Colonic mucosa (tissue), 4 donors: ENCODE measurements at regions not wholly inside any gene's neighbourhood (a gene's known extent, or its start where the extent isn't known, plus 50 kb on each side); places are given as distances from the start of the nearest gene placed in this dataset.

ENCODE experiments used
- DNase-seq: peaks from one replicate; pipeline ENCODE4 v3.0.0-alpha.2; 2020
- H3K27ac ChIP-seq: fragments of 200-600 bp; one replicate; pipeline ENCODE4 v1.8.0; 2021
- H3K27me3 ChIP-seq: fragments of 200-600 bp; one replicate; pipeline ENCODE4 v1.8.0; 2021
- H3K36me3 ChIP-seq: fragments of 200-600 bp; one replicate; pipeline ENCODE4 v1.8.0; 2021
- H3K4me1 ChIP-seq: fragments of 200-600 bp; one replicate; pipeline ENCODE4 v1.8.0; 2021; ENCODE audit warnings: mild to moderate bottlenecking
- H3K4me3 ChIP-seq: fragments of 200-600 bp; one replicate; pipeline ENCODE4 v1.8.0; 2021
- H3K9ac ChIP-seq, 2 donors: one replicate each; pipeline ENCODE4 v1.7.0; 2013; ENCODE audit warnings: control low read depth in 2 of 2, low read depth in 2 of 2, low read length in 2 of 2
- H3K9me3 ChIP-seq: fragments of 200-600 bp; one replicate; pipeline ENCODE4 v1.8.0; 2021
- intact Hi-C: fragments of 100-400 bp; cut with DNase I; formaldehyde crosslinking; loops from one replicate; pipeline ENCODE4 v1.14.1; 2022
- TF ChIP-seq, protein P1 (sequence below): fragments of 200-600 bp; IDR thresholded peaks from one replicate; pipeline ENCODE4 v1.8.0; 2022; ENCODE audit warnings: antibody characterized with exemption, mild to moderate bottlenecking
- donor health status: healthy.
- donor health status: DM: no; HTN: no; CAD: no.
- donor health status: DM: no; HTN: no; CAD: no.

GRCh38 chr5:92086059-92086811, 703.1 kb upstream of the ARRDC3 start:
- DNase-seq = no peak
- Histone ChIP-seq H3K9me3 (no peaks in the 10 kb centered on the region), H3K9ac (no peak overlapping the region), H3K27me3 (no peaks in the 10 kb centered on the region), H3K4me3 (no peak overlapping the region), H3K36me3 (no peaks in the 10 kb centered on the region), H3K4me1 (no peaks in the 10 kb centered on the region), H3K27ac (no peak overlapping the region)
- TF ChIP-seq, protein P1, sequence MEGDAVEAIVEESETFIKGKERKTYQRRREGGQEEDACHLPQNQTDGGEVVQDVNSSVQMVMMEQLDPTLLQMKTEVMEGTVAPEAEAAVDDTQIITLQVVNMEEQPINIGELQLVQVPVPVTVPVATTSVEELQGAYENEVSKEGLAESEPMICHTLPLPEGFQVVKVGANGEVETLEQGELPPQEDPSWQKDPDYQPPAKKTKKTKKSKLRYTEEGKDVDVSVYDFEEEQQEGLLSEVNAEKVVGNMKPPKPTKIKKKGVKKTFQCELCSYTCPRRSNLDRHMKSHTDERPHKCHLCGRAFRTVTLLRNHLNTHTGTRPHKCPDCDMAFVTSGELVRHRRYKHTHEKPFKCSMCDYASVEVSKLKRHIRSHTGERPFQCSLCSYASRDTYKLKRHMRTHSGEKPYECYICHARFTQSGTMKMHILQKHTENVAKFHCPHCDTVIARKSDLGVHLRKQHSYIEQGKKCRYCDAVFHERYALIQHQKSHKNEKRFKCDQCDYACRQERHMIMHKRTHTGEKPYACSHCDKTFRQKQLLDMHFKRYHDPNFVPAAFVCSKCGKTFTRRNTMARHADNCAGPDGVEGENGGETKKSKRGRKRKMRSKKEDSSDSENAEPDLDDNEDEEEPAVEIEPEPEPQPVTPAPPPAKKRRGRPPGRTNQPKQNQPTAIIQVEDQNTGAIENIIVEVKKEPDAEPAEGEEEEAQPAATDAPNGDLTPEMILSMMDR = no peak
- intact Hi-C loops = no loop called here

DNA sequence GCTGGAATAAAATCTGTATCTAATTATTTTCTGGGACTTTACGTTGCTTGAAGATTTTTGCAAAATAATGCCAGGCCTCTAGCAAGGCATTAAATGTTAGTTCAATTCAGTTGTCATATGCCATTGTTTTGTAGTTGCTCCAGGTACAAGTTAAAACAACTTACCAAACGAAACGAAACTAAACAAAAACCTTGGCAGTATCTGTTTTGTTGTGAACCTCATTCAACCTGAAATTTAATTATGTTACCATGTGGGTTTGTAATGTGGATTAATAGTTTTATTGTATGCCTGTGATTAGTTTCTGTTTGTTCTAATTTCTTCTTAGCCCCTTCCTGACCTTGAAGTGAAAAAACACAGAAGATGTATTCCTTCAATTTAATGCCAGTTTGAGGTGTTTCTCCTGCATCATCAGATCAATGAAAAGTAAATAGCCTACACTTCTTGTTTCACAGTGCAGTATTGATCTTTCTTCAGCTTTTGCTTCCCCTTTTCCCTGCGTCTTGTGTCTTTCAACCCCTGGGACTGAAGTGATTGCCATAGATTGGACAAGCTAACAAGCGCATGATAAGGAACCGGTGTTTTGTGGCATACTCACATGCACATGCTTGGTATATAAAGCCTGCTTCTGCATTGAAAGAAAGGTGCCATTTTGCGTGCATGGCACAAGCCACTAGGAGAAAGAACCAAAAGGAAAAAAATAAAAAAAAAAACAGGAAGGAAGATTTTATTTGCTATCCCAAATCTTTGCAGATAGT, 699.0 kb upstream of the ARRDC3 start:
- Histone ChIP-seq H3K9ac (no peak overlapping the region), H3K36me3 (no peaks in the 10 kb centered on the region), H3K27ac (no peak overlapping the region), H3K9me3 (no peaks in the 10 kb centered on the region), H3K27me3 (no peaks in the 10 kb centered on the region), H3K4me1 (no peaks in the 10 kb centered on the region), H3K4me3 (no peak overlapping the region)
- intact Hi-C loops = no loop called here
- TF ChIP-seq, protein P1 = no peak
- no peak for DNase-seq

- intact Hi-C loops = no loop called here
- no peak overlapping the region for H3K27ac ChIP-seq
These were observed 687.7 kb upstream of the ARRDC3 start for GRCh38 chr5:92070786-92071185.

GRCh38 chr5:92064993-92065392, 681.9 kb upstream of the ARRDC3 start:
- Histone ChIP-seq H3K4me1 (no peaks in the 10 kb centered on the region), H3K27ac (no peak overlapping the region), H3K9me3 (no peaks in the 10 kb centered on the region), H3K27me3 (no peaks in the 10 kb centered on the region), H3K9ac (no peak overlapping the region), H3K4me3 (no peak overlapping the region), H3K36me3 (no peaks in the 10 kb centered on the region)
- intact Hi-C loops = no loop called here
- no peak for DNase-seq
- TF ChIP-seq, protein P1 = no peak

More at GRCh38 chr5:92070786-92071185, 687.7 kb upstream of the ARRDC3 start:
- Histone ChIP-seq H3K9me3 (no peaks in the 10 kb centered on the region), H3K4me1 (no peaks in the 10 kb centered on the region), H3K36me3 (no peaks in the 10 kb centered on the region), H3K4me3 (no peak overlapping the region), H3K27me3 (no peaks in the 10 kb centered on the region), H3K9ac (no peak overlapping the region)
- TF ChIP-seq, protein P1 = no peak
- no peak for DNase-seq

GRCh38 chr5:92051741-92052140, 668.6 kb upstream of the ARRDC3 start:
- TF ChIP-seq, protein P1 = no peak
- no peaks in the 10 kb centered on the region for H3K27me3 ChIP-seq
- no peaks in the 10 kb centered on the region for H3K36me3 ChIP-seq
- no peak for DNase-seq
- intact Hi-C loops = no loop called here
- H3K4me1 ChIP-seq = no peaks in the 10 kb centered on the region
- H3K27ac ChIP-seq = no peak overlapping the region
- no peak overlapping the region for H3K4me3 ChIP-seq
- no peak overlapping the region for H3K9ac ChIP-seq
- H3K9me3 ChIP-seq = no peaks in the 10 kb centered on the region
